KOPT-K1 (cell line): ENCODE measurements at regions not wholly inside any gene's neighbourhood (a gene's known extent, or its start where the extent isn't known, plus 50 kb on each side); places are given as distances from the start of the nearest gene placed in this dataset.

Experiments
- H3K27ac ChIP-seq: fragments of 200-600 bp; sonication (generic); 2 replicates; pipeline ENCODE4 v1.5.1; 2016; ENCODE audit warnings: antibody characterized with exemption, mild to moderate bottlenecking, low read depth, low read length; ENCODE audit not compliant: poor library complexity, severe bottlenecking
- H3K36me3 ChIP-seq: fragments of 200-600 bp; sonication (generic); 2 replicates; pipeline ENCODE4 v1.5.1; 2017; ENCODE audit warnings: antibody characterized with exemption, mild to moderate bottlenecking, low read length, moderate library complexity; ENCODE audit not compliant: insufficient read depth
- H3K9me3 ChIP-seq: fragments of 200-600 bp; sonication (generic); 2 replicates; pipeline ENCODE4 v1.5.1; 2017; ENCODE audit warnings: antibody characterized with exemption, low read length, mild to moderate bottlenecking; ENCODE audit not compliant: insufficient read depth, poor library complexity, severe bottlenecking

- Histone ChIP-seq H3K9me3 (no peaks in the 10 kb centered on the region), H3K36me3 (no peaks in the 10 kb centered on the region), H3K27ac (no peak overlapping the region)
Observed at GRCh38 chr1:98058676-98059075, 137.8 kb upstream of the DPYD start.

- Histone ChIP-seq H3K9me3 (no peaks in the 10 kb centered on the region), H3K36me3 (no peaks in the 10 kb centered on the region), H3K27ac (no peak overlapping the region)
Observed at GRCh38 chr1:98057236-98057910, 136.5 kb upstream of the DPYD start.

- H3K27ac ChIP-seq = no peak overlapping the region
Observed at GRCh38 chr1:98056781-98057180, 135.9 kb upstream of the DPYD start.

GRCh38 chr1:98055457-98055856 lies 134.6 kb upstream of the DPYD start:
- Histone ChIP-seq H3K36me3 (no peaks in the 10 kb centered on the region), H3K27ac (no peak overlapping the region), H3K9me3 (no peaks in the 10 kb centered on the region)

More at GRCh38 chr1:98056781-98057180, 135.9 kb upstream of the DPYD start:
- Histone ChIP-seq H3K9me3 (no peaks in the 10 kb centered on the region), H3K36me3 (no peaks in the 10 kb centered on the region)

- no peak overlapping the region for H3K27ac ChIP-seq
- H3K36me3 ChIP-seq = no peaks in the 10 kb centered on the region
Observed at GRCh38 chr1:98054786-98055185, 134.0 kb upstream of the DPYD start.

GRCh38 chr1:98054367-98054701 lies 133.5 kb upstream of the DPYD start:
- no peaks in the 10 kb centered on the region for H3K9me3 ChIP-seq
- H3K27ac ChIP-seq = no peak overlapping the region
- no peaks in the 10 kb centered on the region for H3K36me3 ChIP-seq

More at GRCh38 chr1:98054786-98055185, 134.0 kb upstream of the DPYD start:
- H3K9me3 ChIP-seq = no peaks in the 10 kb centered on the region

- no peaks in the 10 kb centered on the region for H3K9me3 ChIP-seq
- no peaks in the 10 kb centered on the region for H3K36me3 ChIP-seq
- H3K27ac ChIP-seq = no peak overlapping the region
Observed at GRCh38 chr1:98053471-98054366, 132.9 kb upstream of the DPYD start.

- Histone ChIP-seq H3K9me3 (no peaks in the 10 kb centered on the region), H3K27ac (no peak overlapping the region), H3K36me3 (no peaks in the 10 kb centered on the region)
Observed at GRCh38 chr1:98051065-98051675, 130.3 kb upstream of the DPYD start.

- H3K9me3 ChIP-seq = no peaks in the 10 kb centered on the region
- H3K36me3 ChIP-seq = no peaks in the 10 kb centered on the region
- H3K27ac ChIP-seq = no peak overlapping the region
Observed at GRCh38 chr1:98049370-98050135, 128.7 kb upstream of the DPYD start.

GRCh38 chr1:98048751-98049325 lies 128.0 kb upstream of the DPYD start:
- Histone ChIP-seq H3K27ac (no peak overlapping the region), H3K9me3 (no peaks in the 10 kb centered on the region), H3K36me3 (no peaks in the 10 kb centered on the region)

GRCh38 chr1:98048244-98048643 lies 127.4 kb upstream of the DPYD start:
- Histone ChIP-seq H3K27ac (no peak overlapping the region), H3K9me3 (no peaks in the 10 kb centered on the region), H3K36me3 (no peaks in the 10 kb centered on the region)

GRCh38 chr1:98047171-98047570 lies 126.3 kb upstream of the DPYD start:
- no peaks in the 10 kb centered on the region for H3K36me3 ChIP-seq

GRCh38 chr1:98045767-98046641 lies 125.2 kb upstream of the DPYD start:
- no peaks in the 10 kb centered on the region for H3K36me3 ChIP-seq
- H3K9me3 ChIP-seq = no peaks in the 10 kb centered on the region
- H3K27ac ChIP-seq = no peak overlapping the region

More at GRCh38 chr1:98047171-98047570, 126.3 kb upstream of the DPYD start:
- H3K27ac ChIP-seq = no peak overlapping the region
- H3K9me3 ChIP-seq = no peaks in the 10 kb centered on the region
